ENCODE measurements at regions not wholly inside any gene's neighbourhood (a gene's known extent, or its start where the extent isn't known, plus 50 kb on each side); places are given as distances from the start of the nearest gene placed in this dataset.
"Not testable (repeated sequence)": the region's sequence is repeated elsewhere in the genome, so short reads cannot be mapped to it uniquely, and the experiment has no call there.

DNA sequence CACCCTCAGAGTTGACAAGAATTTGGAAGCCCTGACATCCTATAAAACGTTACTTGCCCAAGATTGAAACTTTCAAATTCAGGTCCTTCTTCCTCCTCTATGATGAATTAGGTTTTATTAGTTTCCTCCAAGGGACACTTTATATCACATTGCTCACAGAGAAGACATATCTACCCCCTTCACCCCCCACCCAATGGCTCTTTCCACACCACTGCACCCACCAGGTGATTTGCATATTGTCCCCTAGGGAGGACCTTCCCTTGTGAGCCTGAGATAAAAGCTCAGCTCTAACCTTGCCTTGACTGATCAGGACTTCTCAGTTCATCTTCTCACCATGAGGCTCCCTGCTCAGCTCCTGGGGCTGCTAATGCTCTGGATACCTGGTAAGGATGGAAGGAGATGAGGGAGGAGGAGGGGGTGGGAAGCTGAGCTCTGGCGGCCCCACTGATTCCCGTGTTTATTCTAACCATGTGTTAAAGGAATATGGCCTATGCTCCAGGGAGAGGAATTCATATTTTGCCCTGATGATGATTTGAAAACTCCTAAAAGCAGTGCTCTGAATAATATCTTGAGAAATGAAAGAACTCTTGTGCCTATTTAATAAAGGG lies 1255.8 kb downstream of the RPIA start:
- not testable (repeated sequence) for DNase-seq (ENCODE audit: low read depth in 4 of 4, low spot score in 2 of 4)

DNA sequence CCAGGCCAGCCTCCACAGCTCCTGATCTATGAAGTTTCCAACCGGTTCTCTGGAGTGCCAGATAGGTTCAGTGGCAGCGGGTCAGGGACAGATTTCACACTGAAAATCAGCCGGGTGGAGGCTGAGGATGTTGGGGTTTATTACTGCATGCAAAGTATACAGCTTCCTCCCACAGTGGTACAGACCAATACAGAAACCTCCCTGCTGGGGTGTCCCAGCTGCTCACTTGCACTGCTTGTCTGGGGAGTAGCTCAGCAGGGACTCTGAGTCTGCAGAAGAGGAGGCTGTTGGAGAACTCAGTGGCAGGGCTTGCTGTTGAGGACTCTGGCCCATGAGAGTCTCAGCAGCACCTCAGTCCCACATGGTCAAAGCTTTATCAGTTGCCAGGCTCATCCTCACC lies 1256.6 kb downstream of the RPIA start:
- DNase-seq (ENCODE audit: low read depth in 4 of 4, low spot score in 2 of 4), result not testable (repeated sequence)

DNA sequence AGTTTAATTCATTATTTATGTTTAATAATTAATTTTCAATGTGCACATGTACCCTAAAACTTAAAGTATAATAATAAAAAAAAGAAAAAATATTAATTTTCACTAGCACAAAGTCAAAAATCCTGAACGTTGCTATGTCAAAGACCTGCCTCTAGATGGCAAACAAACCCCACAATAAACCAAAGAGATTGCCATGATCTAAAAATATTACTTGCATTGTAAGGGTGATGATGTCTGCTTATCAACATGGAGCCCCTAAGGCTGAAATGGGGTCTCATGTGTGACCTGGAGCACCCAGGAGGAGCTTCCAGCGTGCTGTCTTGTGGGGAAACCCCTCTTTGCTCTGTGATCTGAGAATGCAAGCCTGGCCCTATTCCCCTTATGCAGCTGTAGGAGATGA lies 1259.3 kb downstream of the RPIA start:
- not testable (repeated sequence) for DNase-seq (ENCODE audit: low read depth in 4 of 4, low spot score in 2 of 4)

DNA sequence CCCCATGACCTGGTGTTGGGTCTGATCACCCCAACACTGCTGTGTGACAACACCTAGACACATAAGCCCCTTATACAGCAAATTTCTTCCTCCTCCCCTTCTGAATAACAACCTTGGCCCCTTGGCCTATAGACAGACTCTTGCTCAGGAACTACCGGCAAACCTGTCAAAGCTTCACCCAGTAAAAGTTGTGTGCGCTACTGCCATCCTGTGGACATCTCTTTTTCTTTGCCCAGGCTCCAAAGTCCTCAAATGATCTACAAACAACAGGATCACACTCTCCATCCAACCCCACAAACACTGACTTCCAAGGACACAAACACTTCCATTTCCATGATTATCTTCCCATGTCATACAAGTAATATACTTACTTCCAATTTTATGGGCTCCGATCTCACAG lies 1265.8 kb downstream of the RPIA start:
- DNase-seq (ENCODE audit: low read depth in 4 of 4, low spot score in 2 of 4), result not testable (repeated sequence)

DNA sequence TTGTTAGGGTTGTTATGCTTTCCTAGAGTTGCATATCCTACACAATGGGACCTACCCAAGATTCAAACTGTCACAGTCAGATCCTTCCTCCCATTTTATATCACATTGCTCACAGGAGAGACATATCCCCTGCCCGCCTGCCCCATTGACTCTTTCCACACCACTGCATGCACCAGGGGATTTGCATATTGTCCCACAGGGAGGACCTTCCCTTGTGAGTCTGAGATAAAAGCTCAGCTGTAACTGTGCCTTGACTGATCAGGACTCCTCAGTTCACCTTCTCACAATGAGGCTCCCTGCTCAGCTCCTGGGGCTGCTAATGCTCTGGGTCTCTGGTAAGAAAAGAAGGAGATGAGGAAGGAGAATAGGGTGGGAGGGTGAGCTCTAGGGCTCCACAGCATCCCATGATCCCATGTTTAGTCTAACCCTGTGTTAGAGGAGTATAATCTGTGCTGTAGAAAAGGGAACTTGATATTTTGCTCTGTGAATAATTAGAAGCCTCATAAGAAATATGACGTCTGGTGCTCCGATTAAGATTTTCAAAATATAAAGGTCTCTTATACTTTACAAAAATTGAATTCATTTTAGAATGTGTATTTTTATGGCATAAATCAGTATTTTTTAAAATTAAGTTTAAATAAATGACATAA lies 1268.4 kb downstream of the RPIA start:
- DNase-seq (ENCODE audit: low read depth in 4 of 4, low spot score in 2 of 4), result not testable (repeated sequence)

DNA sequence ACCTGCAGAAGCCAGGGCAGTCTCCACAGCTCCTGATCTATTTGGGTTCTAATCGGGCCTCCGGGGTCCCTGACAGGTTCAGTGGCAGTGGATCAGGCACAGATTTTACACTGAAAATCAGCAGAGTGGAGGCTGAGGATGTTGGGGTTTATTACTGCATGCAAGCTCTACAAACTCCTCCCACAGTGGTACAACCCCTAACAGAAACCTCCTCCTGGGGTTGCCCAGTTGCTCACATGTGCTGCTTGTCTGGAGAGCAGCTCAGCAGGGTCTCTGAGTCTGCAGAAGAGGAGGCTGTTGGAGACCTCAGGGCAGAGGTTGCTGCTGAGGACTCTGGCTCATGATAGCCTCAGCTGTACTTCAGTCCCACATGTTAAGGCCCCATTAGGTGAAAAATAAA lies 1269.1 kb downstream of the RPIA start:
- not testable (repeated sequence) for DNase-seq (ENCODE audit: low read depth in 4 of 4, low spot score in 2 of 4)

DNA sequence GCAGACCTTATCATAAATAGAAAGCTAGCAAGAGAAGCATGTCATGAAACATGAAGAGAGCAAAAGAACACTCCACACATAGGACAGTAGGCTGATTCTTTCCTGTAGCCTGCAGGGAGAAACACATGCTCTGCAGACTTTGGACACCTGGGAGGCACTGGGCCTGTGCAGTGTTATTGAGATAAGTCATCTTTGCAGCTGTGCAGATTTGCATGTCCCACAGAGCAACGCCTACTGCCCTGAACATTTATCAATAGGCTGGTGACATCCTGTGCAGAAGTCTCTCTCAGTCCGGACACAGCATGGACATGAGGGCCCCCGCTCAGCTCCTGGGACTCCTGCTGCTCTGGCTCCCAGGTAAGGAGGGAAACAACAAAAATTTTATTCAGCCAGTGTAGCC lies 1277.1 kb downstream of the RPIA start:
- not testable (repeated sequence) for DNase-seq (ENCODE audit: low read depth in 4 of 4, low spot score in 2 of 4)

DNA sequence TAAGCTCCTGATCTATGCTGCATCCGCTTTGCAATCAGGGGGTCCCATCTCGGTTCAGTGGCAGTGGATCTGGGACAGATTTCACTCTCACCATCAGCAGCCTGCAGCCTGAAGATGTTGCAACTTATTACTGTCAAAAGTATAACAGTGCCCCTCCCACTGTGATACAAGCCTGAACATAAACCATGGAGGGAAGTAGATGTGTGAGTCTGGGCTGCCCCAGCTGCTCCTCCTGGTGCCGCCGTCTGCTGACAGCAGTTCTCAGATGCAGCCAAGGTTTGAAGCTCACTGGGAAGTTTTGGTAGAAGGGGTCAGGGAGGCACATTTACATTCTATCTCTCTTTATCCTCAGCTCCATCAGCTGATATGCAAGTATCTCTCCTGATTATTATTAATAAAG lies 1277.7 kb downstream of the RPIA start:
- DNase-seq (ENCODE audit: low read depth in 4 of 4, low spot score in 2 of 4), result not testable (repeated sequence)

DNA sequence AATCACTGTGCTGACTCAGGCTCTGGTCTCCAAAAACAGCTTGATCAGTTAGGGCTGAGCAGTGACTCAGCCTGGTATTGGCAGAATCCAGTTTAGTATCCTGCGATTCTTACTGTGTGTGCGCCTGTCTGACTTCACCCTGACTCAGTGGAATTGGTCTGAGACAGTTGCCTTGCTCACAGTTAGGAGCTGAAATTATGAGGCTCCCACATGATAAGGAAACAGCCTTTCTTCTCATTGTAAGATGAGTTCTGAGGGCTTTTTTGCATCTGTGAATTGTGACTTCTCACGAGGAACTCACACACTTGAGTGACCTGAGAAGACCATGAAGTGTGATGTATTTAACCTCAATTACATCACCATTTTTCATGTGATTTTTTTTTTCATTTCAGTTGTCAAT lies 1282.4 kb downstream of the RPIA start:
- not testable (repeated sequence) for DNase-seq (ENCODE audit: low read depth in 4 of 4, low spot score in 2 of 4)

DNA sequence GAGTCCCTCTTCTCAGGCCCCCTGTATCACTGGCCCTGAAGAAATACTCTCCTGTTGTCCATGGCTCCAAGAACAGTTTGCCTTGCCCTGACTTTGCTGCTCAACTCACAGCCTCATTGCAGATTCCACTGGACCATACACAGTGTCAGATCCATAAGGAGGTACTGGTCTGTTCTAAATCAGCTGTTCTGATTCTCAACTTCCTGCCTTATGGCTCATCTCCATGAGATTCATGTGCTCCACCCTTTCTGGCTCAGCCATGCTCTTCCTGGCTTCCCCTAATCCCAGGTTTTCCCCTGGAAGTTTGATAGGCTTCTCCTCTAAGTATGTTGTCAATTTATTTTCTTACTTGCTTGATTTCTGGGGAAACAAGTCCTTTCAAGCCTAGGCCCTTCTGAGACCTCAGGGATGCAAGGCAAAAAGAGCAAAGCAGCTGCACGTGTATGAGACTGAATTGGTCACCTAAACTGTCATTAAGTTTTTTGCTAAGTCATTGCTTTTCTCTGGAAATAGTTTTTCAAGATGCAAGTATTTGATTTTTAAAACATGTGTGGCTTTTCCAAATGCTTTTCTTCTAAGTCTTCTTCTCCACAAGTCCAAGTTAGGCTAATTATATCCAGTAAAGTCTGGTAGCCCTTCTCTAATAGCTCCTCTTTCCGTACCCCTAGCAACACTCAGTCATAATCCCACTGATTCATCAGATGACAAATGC lies 1288.5 kb downstream of the RPIA start:
- DNase-seq (ENCODE audit: low read depth in 4 of 4, low spot score in 2 of 4), result not testable (repeated sequence)

DNA sequence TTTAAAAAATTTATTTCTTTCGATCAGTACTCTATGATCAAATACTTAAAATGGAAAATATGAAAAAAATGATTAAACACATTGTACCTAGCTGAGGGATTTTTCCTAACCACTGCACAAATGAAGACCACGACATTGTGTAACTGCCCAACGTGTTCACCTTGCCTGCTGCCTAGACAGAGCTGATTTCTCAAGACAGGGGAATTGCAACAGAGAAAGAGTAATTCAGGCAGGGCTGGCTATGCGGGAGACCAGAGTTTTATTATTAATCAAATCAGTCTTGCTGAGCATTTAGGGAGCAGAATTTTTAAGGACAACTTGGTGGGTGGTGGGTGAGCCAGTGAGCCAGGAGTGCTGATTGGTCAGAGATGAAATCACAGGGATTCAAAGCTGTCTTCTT lies 1290.8 kb downstream of the RPIA start:
- not testable (repeated sequence) for DNase-seq (ENCODE audit: low read depth in 4 of 4, low spot score in 2 of 4)

DNA sequence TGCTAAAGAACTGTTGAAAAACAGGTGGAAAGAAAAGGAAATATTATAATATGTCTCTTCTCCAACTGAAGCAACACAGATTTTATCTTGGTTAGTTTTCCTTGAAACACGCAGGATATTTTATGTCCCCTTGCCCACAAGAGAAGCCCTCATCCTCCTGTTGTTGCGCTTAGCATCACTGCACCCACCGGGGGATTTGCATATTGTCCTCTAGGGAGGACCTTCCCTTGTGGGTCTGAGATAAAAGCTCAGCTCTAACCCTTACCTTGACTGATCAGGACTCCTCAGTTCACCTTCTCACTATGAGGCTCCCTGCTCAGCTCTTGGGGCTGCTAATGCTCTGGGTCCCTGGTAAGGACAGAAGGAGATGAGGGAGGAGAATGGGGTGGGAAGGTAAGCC lies 1294.2 kb downstream of the RPIA start:
- not testable (repeated sequence) for DNase-seq (ENCODE audit: low read depth in 4 of 4, low spot score in 2 of 4)

DNA sequence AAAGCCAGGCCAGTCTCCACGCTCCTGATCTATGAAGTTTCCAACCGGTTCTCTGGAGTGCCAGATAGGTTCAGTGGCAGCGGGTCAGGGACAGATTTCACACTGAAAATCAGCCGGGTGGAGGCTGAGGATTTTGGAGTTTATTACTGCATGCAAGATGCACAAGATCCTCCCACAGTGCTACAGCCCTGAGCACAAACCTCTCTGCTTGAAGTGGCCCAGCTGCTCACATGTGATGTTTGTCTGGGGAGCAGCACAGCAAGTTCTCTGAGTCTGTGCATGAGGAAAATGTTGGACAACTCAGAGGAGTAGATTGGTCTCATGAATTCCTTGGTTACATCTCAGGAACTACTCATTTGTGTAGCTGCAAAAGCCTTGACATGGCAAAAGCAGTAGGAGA lies 1295.1 kb downstream of the RPIA start:
- not testable (repeated sequence) for DNase-seq (ENCODE audit: low read depth in 4 of 4, low spot score in 2 of 4)

DNA sequence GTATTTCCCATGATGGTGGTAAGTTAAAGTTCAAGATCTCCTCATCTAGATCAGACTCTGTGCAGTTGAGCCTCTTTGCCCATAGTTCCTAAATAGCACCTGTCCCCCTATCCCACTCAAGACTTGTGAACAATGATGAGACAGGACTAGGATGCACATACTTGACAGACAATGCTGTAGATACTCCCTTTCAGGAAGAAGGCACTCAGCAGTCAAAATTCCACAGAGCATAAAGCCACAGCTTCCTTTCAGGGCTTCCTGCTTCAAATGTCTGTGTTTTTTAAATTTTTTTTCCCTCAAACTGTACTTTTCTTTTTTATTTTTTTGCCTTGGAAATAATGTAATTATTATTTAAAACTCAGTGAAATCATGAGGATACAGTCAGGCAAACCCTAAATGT lies 1305.3 kb downstream of the RPIA start:
- DNase-seq (ENCODE audit: low read depth in 4 of 4, low spot score in 2 of 4), result not testable (repeated sequence)

DNA sequence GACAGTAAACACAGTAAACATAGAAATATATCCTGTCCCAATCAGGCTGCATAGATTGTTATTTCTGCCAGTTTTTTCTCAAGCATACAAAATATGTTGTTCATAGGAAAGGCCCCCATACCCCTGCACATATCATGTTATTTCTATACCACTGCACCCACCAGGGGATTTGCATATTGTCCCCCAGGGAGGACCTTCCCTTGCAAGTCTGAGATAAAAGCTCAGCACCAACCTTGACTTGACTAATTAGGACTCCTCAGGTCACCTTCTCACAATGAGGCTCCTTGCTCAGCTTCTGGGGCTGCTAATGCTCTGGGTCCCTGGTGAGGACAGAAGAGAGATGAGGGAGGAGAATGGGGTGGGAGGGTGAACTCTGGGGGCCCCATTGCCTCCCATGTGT lies 1313.1 kb downstream of the RPIA start:
- DNase-seq (ENCODE audit: low read depth in 4 of 4, low spot score in 2 of 4), result not testable (repeated sequence)

DNA sequence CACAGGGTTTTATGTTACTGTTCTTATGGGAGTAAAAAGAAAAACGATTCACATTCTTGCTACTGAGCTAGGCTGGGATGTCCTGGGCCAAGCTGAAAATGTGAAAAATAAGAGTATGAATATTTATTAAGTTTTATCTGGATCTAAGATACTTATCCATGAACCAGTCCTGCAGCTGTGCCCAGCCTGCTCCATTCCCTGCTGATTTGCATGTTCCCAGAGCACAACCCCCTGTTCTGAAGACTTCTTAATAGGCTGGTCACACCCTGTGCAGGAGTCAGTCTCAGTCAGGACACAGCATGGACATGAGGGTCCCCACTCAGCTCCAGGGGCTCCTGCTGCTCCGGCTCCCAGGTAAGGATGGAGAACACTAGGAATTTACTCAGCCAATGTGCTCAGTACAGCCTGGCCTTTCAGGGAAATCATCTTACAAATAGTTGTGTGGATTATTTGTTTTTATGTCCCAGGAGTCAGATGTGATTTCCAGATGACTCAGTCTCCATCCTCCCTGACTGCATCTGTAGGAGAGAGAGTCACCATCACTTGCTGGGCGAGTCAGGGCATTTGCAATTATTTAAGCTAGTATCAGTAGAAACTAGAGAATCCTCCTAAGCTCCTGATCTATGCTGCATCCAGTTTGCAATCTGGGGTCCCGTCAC lies 1319.1 kb downstream of the RPIA start:
- not testable (repeated sequence) for DNase-seq (ENCODE audit: low read depth in 4 of 4, low spot score in 2 of 4)

DNA sequence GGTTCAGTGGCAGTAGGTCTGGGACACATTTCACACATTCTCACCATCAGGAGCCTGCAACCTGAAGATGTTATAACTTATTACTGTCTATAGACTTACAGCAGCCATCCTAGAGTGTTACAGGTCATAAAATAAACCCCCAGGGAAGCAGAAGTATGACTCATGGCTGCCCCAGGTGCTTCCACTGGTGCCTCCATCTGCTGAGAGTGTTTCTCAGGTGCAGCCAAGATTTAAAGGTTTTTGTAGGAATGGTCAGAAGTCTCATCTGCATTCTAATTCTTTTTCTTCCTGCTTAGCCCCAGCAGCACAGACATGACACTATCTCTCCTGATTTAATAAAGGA lies 1319.6 kb downstream of the RPIA start:
- not testable (repeated sequence) for DNase-seq (ENCODE audit: low read depth in 4 of 4, low spot score in 2 of 4)

DNA sequence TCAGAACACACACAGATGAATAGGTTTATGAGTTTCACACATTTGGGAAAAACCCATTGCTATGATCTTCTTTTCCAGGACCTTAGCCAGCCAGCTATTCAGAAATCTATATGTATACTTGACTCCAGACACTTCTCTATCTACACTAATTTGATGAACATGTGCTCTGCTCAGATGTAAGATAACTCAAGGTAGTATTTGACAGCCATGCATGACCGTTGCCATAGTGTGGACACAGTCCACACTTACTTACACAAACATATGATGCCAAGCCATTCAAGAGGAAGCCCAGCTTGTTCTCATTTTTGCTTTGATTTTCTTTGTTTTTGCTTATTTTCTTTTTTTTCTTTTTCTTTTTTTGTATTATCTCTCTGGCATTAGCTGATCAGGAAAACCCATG lies 1328.4 kb downstream of the RPIA start:
- not testable (repeated sequence) for DNase-seq (ENCODE audit: low read depth in 4 of 4, low spot score in 2 of 4)

DNA sequence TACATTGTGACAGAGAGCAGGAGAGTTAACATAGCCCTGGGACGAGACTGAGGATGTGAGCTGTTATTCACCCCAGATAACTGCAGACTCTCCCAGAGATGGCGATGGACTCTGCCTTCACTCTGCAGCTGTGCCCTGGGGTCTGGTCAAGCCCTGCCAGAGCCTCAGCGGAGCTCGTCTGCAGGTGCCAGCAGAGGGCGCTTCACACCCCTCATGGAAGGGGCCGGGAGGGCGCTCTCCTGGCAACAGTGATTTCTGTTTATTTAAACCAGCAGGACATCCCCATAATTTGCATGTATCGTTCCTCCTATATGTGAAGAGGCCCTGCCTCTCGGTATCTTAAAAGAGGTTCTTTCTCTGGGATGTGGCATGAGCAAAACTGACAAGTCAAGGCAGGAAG lies 1329.8 kb downstream of the RPIA start:
- not testable (repeated sequence) for DNase-seq (ENCODE audit: low read depth in 4 of 4, low spot score in 2 of 4)

DNA sequence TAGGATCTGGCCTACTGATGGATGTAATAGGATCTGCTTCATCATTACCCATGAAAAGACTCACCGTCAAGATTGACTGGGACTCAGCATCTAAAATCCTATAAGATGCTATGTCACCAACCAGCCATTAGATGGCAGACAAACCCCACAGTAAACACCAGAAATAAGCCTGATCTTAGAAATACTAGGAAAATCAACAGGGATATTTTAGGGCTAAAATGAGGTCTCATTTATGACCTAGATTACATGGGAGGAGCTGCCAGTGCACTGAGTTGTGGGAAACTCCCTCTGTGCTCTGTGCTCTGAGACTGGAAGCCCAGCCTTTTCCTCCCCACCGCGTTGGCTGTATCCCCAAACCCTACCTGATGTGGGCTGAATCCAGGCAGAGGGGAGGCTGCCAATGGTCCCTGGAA lies 1335.8 kb downstream of the RPIA start:
- not testable (repeated sequence) for DNase-seq (ENCODE audit: low read depth in 4 of 4, low spot score in 2 of 4)

DNA sequence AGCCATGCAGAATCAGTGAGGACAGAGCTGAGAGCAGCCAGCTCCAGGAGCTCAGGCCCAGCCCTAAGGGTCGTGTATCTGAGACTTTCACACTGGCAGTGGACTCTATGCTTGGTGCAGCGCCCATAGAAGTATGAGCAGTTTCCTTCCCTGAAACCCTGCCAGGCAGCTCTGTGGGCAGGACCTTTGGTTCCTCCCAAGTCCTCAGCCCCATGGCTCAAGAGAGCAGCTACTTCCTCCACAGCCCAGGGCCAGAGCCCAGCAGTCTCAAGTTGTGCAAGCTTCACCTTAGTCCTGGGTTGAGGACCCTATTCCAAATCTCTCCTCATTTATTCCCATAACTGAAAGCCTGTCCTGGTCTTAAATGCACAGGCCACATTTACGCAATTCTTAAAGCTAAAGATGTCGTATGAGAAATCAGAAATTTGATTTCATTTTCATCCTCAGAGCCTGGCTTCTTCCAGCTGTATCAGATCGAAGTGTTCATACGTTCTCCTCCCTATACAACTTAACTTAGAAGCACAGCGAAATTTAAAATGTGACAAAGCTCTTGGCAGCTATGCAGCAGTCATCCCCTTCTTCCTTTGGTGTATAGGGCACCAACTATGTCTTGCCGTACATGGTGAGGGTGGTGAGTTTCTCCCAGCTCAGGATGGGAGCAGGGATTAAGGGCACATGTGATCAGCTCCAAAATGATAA lies 1337.1 kb downstream of the RPIA start:
- not testable (repeated sequence) for DNase-seq (ENCODE audit: low read depth in 4 of 4, low spot score in 2 of 4)

Measured in left renal cortex interstitium (tissue), 4 donors.